ENCODE measurements at regions not wholly inside any gene's neighbourhood (a gene's known extent, or its start where the extent isn't known, plus 50 kb on each side); places are given as distances from the start of the nearest gene placed in this dataset.

- Histone ChIP-seq H3K9me3 (ENCODE audit: control insufficient read depth in 1 of 2, insufficient read depth in 1 of 2, low read depth in 1 of 2, low read length in 2 of 2) (no peaks in the 10 kb centered on the region), H3K4me1 (ENCODE audit: control insufficient read depth in 1 of 2, insufficient read depth in 2 of 2, low read length in 2 of 2) (no peaks in the 10 kb centered on the region), H3K4me2 (ENCODE audit: low read length) (no peak overlapping the region), H4K20me1 (ENCODE audit: insufficient read depth) (no peaks in the 10 kb centered on the region), H3K4me3 (replicated peaks in 1 of 2; ENCODE audit: low read depth in 1 of 2, low read length in 2 of 2) (no peak overlapping the region), H3K27ac (ENCODE audit: low read depth, low read length) (no peak overlapping the region), H3K36me3 (ENCODE audit: control insufficient read depth in 1 of 2, insufficient read depth in 2 of 2, low read length in 2 of 2) (no peaks in the 10 kb centered on the region), H3K9me2 (ENCODE audit: insufficient read depth) (no peaks in the 10 kb centered on the region), H3K9ac (ENCODE audit: low read length) (no peak overlapping the region), H2AFZ (ENCODE audit: low read depth, low read length, poor library complexity, severe bottlenecking) (no peak overlapping the region), H3K79me2 (ENCODE audit: insufficient read depth, low read length) (no peaks in the 10 kb centered on the region), H3K27me3 (ENCODE audit: insufficient read depth, low read length) (peaks cover 3% of the 10 kb centered on the region; the same call in 1 of the 2 replicates)
- ChIA-PET POLR2A (no interaction called here), RAD21 (ENCODE audit: low non-redundant PET in 1 of 2, low total read pairs in 2 of 2, uncharacterized antibody in 2 of 2, unreplicated experiment in 2 of 2) (no interaction called here), CTCF (no interaction called here)
- BruUV-seq (replicated peaks) = no TSS peak
- ATAC-seq = no peak
- intact Hi-C loops (cut with micrococcal nuclease) = no loop called here
- DNase-seq (ENCODE audit: low read depth, low spot score) = no peak
- TF ChIP-seq EZH2phosphoT487 (IDR thresholded peaks at IDR 0.05; ENCODE audit: borderline replicate concordance) = no peak
- no peak for TF ChIP-seq TCF7L2 (IDR thresholded peaks at IDR 0.05; ENCODE audit: borderline replicate concordance, extremely low read depth, insufficient read depth, insufficient read length)
- no peak for TF ChIP-seq SRF (IDR thresholded peaks at IDR 0.05; ENCODE audit: low read depth)
- no peak for TF ChIP-seq EGR1 (IDR thresholded peaks at IDR 0.05; ENCODE audit: low read depth)
- no peak for TF ChIP-seq CEBPB (IDR thresholded peaks at IDR 0.05; ENCODE audit: low read depth)
- no peak for TF ChIP-seq CBX3 (IDR thresholded peaks at IDR 0.05; ENCODE audit: low read depth)
- no peak for TF ChIP-seq POLR2A (IDR thresholded peaks at IDR 0.05; ENCODE audit: borderline replicate concordance, extremely low read depth, insufficient read depth, insufficient read length)
- TF ChIP-seq ZNF274 (IDR thresholded peaks at IDR 0.05; ENCODE audit: low read depth, low read length) = no peak
- TF ChIP-seq, protein P1, sequence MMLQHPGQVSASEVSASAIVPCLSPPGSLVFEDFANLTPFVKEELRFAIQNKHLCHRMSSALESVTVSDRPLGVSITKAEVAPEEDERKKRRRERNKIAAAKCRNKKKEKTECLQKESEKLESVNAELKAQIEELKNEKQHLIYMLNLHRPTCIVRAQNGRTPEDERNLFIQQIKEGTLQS (IDR thresholded peaks at IDR 0.05) = no peak
- no peak for TF ChIP-seq EZH2 (IDR thresholded peaks at IDR 0.05)
- TF ChIP-seq YY1 (IDR thresholded peaks at IDR 0.05; ENCODE audit: extremely low read depth, insufficient replicate concordance, low read depth, low read length) = no peak
- no peak for TF ChIP-seq RAD21 (IDR thresholded peaks at IDR 0.05; ENCODE audit: low read depth)
- TF ChIP-seq, protein P2, sequence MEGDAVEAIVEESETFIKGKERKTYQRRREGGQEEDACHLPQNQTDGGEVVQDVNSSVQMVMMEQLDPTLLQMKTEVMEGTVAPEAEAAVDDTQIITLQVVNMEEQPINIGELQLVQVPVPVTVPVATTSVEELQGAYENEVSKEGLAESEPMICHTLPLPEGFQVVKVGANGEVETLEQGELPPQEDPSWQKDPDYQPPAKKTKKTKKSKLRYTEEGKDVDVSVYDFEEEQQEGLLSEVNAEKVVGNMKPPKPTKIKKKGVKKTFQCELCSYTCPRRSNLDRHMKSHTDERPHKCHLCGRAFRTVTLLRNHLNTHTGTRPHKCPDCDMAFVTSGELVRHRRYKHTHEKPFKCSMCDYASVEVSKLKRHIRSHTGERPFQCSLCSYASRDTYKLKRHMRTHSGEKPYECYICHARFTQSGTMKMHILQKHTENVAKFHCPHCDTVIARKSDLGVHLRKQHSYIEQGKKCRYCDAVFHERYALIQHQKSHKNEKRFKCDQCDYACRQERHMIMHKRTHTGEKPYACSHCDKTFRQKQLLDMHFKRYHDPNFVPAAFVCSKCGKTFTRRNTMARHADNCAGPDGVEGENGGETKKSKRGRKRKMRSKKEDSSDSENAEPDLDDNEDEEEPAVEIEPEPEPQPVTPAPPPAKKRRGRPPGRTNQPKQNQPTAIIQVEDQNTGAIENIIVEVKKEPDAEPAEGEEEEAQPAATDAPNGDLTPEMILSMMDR (IDR thresholded peaks at IDR 0.05 in 2 of 3, conservative IDR thresholded peaks at IDR 0.05 in 1 of 3; ENCODE audit: borderline replicate concordance in 1 of 3, insufficient read depth in 1 of 3, low read depth in 2 of 3, low read length in 2 of 3) = no peak
- no peak for TF ChIP-seq MAX (IDR thresholded peaks at IDR 0.05)
- TF ChIP-seq POLR2AphosphoS5 (IDR thresholded peaks at IDR 0.05; ENCODE audit: low read depth, low read length) = no peak
- TF ChIP-seq SIN3A (IDR thresholded peaks at IDR 0.05; ENCODE audit: low read depth) = no peak
- no peak for TF ChIP-seq REST (IDR thresholded peaks at IDR 0.05; ENCODE audit: low read depth)
Measured at GRCh38 chr10:78449554-78449953, 415.9 kb downstream of the RPS24 start.

Data from HCT116 (cell line).